Tibial artery (tissue), 4 donors: ENCODE measurements at regions not wholly inside any gene's neighbourhood (a gene's known extent, or its start where the extent isn't known, plus 50 kb on each side); places are given as distances from the start of the nearest gene placed in this dataset.
A peak's percentile ranks its signal among the peaks of the same experiment; 100 is the strongest.
"Not testable (repeated sequence)": the region's sequence is repeated elsewhere in the genome, so short reads cannot be mapped to it uniquely, and the experiment has no call there.

ENCODE experiments used
- DNase-seq, 2 donors: peaks; one replicate each; pipeline ENCODE4 v3.0.0-alpha.2; 2019
- H3K27ac ChIP-seq, 2 donors: fragments of 200-600 bp; sonication (generic) in 1 of 2; 1 replicate in 1 of 2; 2 replicates in 1 of 2; pipeline ENCODE4 v1.5.1; 2018 to 2019; ENCODE audit warnings: mild to moderate bottlenecking in 1 of 2
- H3K27me3 ChIP-seq, 2 donors: fragments of 200-600 bp; sonication (generic) in 1 of 2; one replicate each; pipeline versions ENCODE4 v1.5.1 to v1.6.0; 2016 to 2019
- H3K36me3 ChIP-seq, 3 donors: fragments of 200-600 bp; sonication (generic) in 2 of 3; one replicate each; pipeline ENCODE4 v1.5.1; 2016 to 2019; ENCODE audit warnings: mild to moderate bottlenecking in 2 of 3
- H3K4me1 ChIP-seq, 4 donors: fragments of 200-600 bp; sonication (generic) in 2 of 4; 1 replicate in 3 of 4; 2 replicates in 1 of 4; pipeline ENCODE4 v1.5.1; 2016 to 2019
- H3K4me3 ChIP-seq, 2 donors: fragments of 200-600 bp; sonication (generic) in 1 of 2; 1 replicate in 1 of 2; 2 replicates in 1 of 2; pipeline ENCODE4 v1.5.1; 2018 to 2019; ENCODE audit warnings: mild to moderate bottlenecking in 2 of 2
- H3K9me3 ChIP-seq, 3 donors: fragments of 200-600 bp; sonication (generic) in 1 of 3; one replicate each; pipeline ENCODE4 v1.5.1; 2016 to 2019
- intact Hi-C: fragments of 100-400 bp; cut with DNase I; formaldehyde crosslinking; loops from one replicate; pipeline ENCODE4 v1.15.0; 2023; ENCODE audit warnings: low total_unique reads
- TF ChIP-seq, protein P1 (sequence below), 2 experiments: fragments of 200-600 bp in 1 of 2; fragments of 450-650 bp in 1 of 2; IDR thresholded peaks; one replicate each; pipeline ENCODE4 v1.5.1; 2017 to 2019; ENCODE audit warnings: antibody characterized with exemption in 2 of 2, mild to moderate bottlenecking in 1 of 2, moderate library complexity in 1 of 2

- no peaks in the 10 kb centered on the region for H3K36me3 ChIP-seq
- H3K9me3 ChIP-seq = peaks cover 0 to 19% (median 11%) of the 10 kb centered on the region in 3 donors
- DNase-seq = no peak
- H3K27ac ChIP-seq = no peak overlapping the region
- TF ChIP-seq, protein P1, sequence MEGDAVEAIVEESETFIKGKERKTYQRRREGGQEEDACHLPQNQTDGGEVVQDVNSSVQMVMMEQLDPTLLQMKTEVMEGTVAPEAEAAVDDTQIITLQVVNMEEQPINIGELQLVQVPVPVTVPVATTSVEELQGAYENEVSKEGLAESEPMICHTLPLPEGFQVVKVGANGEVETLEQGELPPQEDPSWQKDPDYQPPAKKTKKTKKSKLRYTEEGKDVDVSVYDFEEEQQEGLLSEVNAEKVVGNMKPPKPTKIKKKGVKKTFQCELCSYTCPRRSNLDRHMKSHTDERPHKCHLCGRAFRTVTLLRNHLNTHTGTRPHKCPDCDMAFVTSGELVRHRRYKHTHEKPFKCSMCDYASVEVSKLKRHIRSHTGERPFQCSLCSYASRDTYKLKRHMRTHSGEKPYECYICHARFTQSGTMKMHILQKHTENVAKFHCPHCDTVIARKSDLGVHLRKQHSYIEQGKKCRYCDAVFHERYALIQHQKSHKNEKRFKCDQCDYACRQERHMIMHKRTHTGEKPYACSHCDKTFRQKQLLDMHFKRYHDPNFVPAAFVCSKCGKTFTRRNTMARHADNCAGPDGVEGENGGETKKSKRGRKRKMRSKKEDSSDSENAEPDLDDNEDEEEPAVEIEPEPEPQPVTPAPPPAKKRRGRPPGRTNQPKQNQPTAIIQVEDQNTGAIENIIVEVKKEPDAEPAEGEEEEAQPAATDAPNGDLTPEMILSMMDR (IDR thresholded peaks at IDR 0.05) = no peak
- H3K27me3 ChIP-seq = no peaks in the 10 kb centered on the region
- intact Hi-C loops = no loop called here
- H3K4me1 ChIP-seq = no peaks in the 10 kb centered on the region
- H3K4me3 ChIP-seq = no peak overlapping the region
Observed at GRCh38 chrX:77076896-77077295, 370.3 kb upstream of the FGF16 start.

- H3K4me3 ChIP-seq, H3K27me3 ChIP-seq, intact Hi-C loops, H3K27ac ChIP-seq, H3K36me3 ChIP-seq, DNase-seq, H3K4me1 ChIP-seq: not testable (repeated sequence)
- H3K9me3 ChIP-seq = peaks cover 0 to 14% (median 11%) of the 10 kb centered on the region in 3 donors
Observed at GRCh38 chrX:77081237-77081636, 366.0 kb upstream of the FGF16 start.

DNA sequence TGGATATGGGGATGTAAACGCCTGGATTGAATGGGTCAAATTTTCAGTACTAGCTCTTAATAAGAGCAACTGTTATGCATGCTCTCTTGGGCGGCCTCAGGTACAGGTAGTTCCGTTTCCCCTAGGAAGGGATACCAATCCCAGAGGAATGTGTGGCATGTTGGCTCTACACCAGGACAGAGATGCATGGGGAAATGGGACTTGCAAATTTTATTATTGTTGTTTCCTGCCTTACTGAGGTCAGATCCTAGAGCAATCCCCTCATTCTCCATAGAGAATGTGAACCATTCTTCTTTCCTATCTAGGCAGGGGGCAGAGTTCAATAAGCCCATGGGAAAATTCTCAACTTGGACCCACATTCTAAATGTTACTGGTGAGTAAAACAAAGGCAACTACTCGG, 361.8 kb upstream of the FGF16 start:
- no peak overlapping the region for H3K4me3 ChIP-seq
- TF ChIP-seq, protein P1 (IDR thresholded peaks at IDR 0.05) = no peak
- intact Hi-C loops = no loop called here

GRCh38 chrX:77087529-77088169, 359.5 kb upstream of the FGF16 start:
- H3K27me3 ChIP-seq = no peaks in the 10 kb centered on the region
- H3K36me3 ChIP-seq = no peaks in the 10 kb centered on the region
- H3K9me3 ChIP-seq = no peaks in the 10 kb centered on the region
- H3K4me3 ChIP-seq = no peak overlapping the region
- H3K27ac ChIP-seq = peak overlapping the region; percentile 50 to 72
- DNase-seq = peak; percentile 52 to 63
- intact Hi-C loops = no loop called here
- TF ChIP-seq, protein P1 (IDR thresholded peaks at IDR 0.05) = no peak
- H3K4me1 ChIP-seq = peaks cover 0 to 18% (median 5%) of the 10 kb centered on the region in 4 donors

More for the DNA sequence above, 361.8 kb upstream of the FGF16 start:
- Histone ChIP-seq H3K4me1 (peaks cover 0 to 18% (median 5%) of the 10 kb centered on the region in 4 donors), H3K27ac (no peak overlapping the region), H3K27me3 (no peaks in the 10 kb centered on the region), H3K9me3 (peaks cover 0 to 14% (median 11%) of the 10 kb centered on the region in 3 donors), H3K36me3 (no peaks in the 10 kb centered on the region)
- DNase-seq = no peak

DNA sequence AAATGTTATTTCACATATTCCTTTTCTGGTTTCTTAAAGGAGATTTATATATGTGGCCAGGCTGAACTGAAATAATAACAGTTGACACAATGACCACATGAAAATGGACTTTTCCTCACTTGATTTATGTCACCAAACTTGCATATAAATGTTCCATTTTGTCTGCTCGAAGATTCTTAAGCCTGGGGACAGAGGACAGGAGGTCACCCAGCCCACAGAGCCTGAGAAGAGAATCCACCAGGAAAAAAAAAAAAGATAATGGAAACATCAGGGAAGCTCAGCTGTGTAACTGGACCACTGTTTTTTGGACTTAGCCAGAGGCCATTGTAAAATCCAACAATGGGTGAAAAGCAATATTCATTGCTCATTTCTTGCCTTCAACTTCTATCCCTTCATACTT, 359.0 kb upstream of the FGF16 start:
- no peaks in the 10 kb centered on the region for H3K36me3 ChIP-seq
- H3K4me3 ChIP-seq = no peak overlapping the region
- H3K27me3 ChIP-seq = no peaks in the 10 kb centered on the region
- no peaks in the 10 kb centered on the region for H3K9me3 ChIP-seq
- intact Hi-C loops = no loop called here
- TF ChIP-seq, protein P1 (IDR thresholded peaks at IDR 0.05) = no peak
- H3K27ac ChIP-seq = peak overlapping the region; percentile 37 to 72
- no peak for DNase-seq
- peaks cover 0 to 18% (median 5%) of the 10 kb centered on the region in 4 donors for H3K4me1 ChIP-seq

DNA sequence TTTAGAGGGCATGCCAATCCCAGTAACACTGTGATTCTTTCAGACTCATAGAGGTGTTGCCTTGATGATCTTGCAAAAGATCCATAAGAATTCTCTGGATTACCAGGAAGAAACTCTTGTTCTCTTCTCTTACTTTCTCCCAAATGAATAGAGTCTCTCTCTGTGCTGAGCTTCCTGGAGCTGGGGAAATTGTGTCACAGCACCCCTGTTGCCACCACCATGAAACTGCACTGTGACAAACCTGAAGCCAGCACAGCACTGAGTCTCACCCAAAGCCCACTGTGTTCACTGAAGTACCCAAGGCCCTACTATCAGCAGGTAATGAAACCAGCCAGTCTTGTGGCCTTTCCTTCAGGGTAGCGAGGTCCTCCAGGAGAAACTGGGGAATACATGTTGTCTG, 332.7 kb upstream of the FGF16 start:
- H3K27me3 ChIP-seq = no peaks in the 10 kb centered on the region
- no peak for DNase-seq
- intact Hi-C loops = no loop called here
- H3K4me3 ChIP-seq = no peak overlapping the region
- TF ChIP-seq, protein P1 (IDR thresholded peaks at IDR 0.05) = no peak
- H3K36me3 ChIP-seq = no peaks in the 10 kb centered on the region
- H3K27ac ChIP-seq = no peak overlapping the region
- H3K4me1 ChIP-seq = no peaks in the 10 kb centered on the region
- no peaks in the 10 kb centered on the region for H3K9me3 ChIP-seq
